ENCODE measurements at regions not wholly inside any gene's neighbourhood (a gene's known extent, or its start where the extent isn't known, plus 50 kb on each side); places are given as distances from the start of the nearest gene placed in this dataset.

- Histone ChIP-seq H3K36me3 (ENCODE audit: insufficient read depth, low read length) (no peaks in the 10 kb centered on the region), H2AFZ (ENCODE audit: low read length) (no peak overlapping the region), H3K4me1 (ENCODE audit: insufficient read depth, low read length, poor library complexity, severe bottlenecking) (no peaks in the 10 kb centered on the region), H3K4me2 (ENCODE audit: low read depth, low read length, poor library complexity, severe bottlenecking) (no peak overlapping the region), H3K9ac (ENCODE audit: low read depth, low read length, poor library complexity, severe bottlenecking) (no peak overlapping the region), H3K79me2 (ENCODE audit: insufficient read depth, low read length) (no peaks in the 10 kb centered on the region), H3K9me3 (ENCODE audit: insufficient read depth, low read depth, low read length) (no peaks in the 10 kb centered on the region), H3K9me2 (replicated peaks; ENCODE audit: low read depth, low read length) (no peaks in the 10 kb centered on the region), H3F3A (ENCODE audit: low read depth) (no peaks in the 10 kb centered on the region), H3K4me3 (ENCODE audit: low read length, poor library complexity, severe bottlenecking) (no peak overlapping the region), H3K27me3 (ENCODE audit: insufficient read depth, low read length, poor library complexity, severe bottlenecking) (no peaks in the 10 kb centered on the region), H4K20me1 (ENCODE audit: insufficient read depth, low read length, poor library complexity, severe bottlenecking) (no peaks in the 10 kb centered on the region)
- TF ChIP-seq CTCF (conservative IDR thresholded peaks at IDR 0.05; ENCODE audit: low read length), result no peak
Observed at GRCh38 chr2:5253263-5253662, 438.9 kb upstream of the SOX11 start.

GRCh38 chr2:5254791-5255332 is 437.3 kb upstream of the SOX11 start:
- Histone ChIP-seq H3K36me3 (ENCODE audit: insufficient read depth, low read length) (no peaks in the 10 kb centered on the region), H4K20me1 (ENCODE audit: insufficient read depth, low read length, poor library complexity, severe bottlenecking) (no peaks in the 10 kb centered on the region), H3F3A (ENCODE audit: low read depth) (no peaks in the 10 kb centered on the region), H3K79me2 (ENCODE audit: insufficient read depth, low read length) (no peaks in the 10 kb centered on the region), H3K9ac (ENCODE audit: low read depth, low read length, poor library complexity, severe bottlenecking) (no peak overlapping the region), H3K4me1 (ENCODE audit: insufficient read depth, low read length, poor library complexity, severe bottlenecking) (no peaks in the 10 kb centered on the region), H3K9me2 (replicated peaks; ENCODE audit: low read depth, low read length) (no peaks in the 10 kb centered on the region), H3K4me2 (ENCODE audit: low read depth, low read length, poor library complexity, severe bottlenecking) (no peak overlapping the region), H3K27me3 (ENCODE audit: insufficient read depth, low read length, poor library complexity, severe bottlenecking) (no peaks in the 10 kb centered on the region), H3K4me3 (ENCODE audit: low read length, poor library complexity, severe bottlenecking) (no peak overlapping the region), H2AFZ (ENCODE audit: low read length) (no peak overlapping the region), H3K9me3 (ENCODE audit: insufficient read depth, low read depth, low read length) (no peaks in the 10 kb centered on the region)
- TF ChIP-seq EZH2phosphoT487 (IDR thresholded peaks at IDR 0.05; ENCODE audit: borderline replicate concordance), result no peak
- TF ChIP-seq CTCF (conservative IDR thresholded peaks at IDR 0.05; ENCODE audit: low read length), result no peak

GRCh38 chr2:5263291-5263690 is 428.9 kb upstream of the SOX11 start:
- Histone ChIP-seq H3K36me3 (ENCODE audit: insufficient read depth, low read length) (no peaks in the 10 kb centered on the region), H3K9me3 (ENCODE audit: insufficient read depth, low read depth, low read length) (no peaks in the 10 kb centered on the region), H3K79me2 (ENCODE audit: insufficient read depth, low read length) (no peaks in the 10 kb centered on the region)

More at GRCh38 chr2:5263291-5263690, 428.9 kb upstream of the SOX11 start:
- Histone ChIP-seq H3K4me2 (ENCODE audit: low read depth, low read length, poor library complexity, severe bottlenecking) (no peak overlapping the region), H3K4me1 (ENCODE audit: insufficient read depth, low read length, poor library complexity, severe bottlenecking) (no peaks in the 10 kb centered on the region), H3K27me3 (ENCODE audit: insufficient read depth, low read length, poor library complexity, severe bottlenecking) (no peaks in the 10 kb centered on the region), H3K4me3 (ENCODE audit: low read length, poor library complexity, severe bottlenecking) (no peak overlapping the region), H4K20me1 (ENCODE audit: insufficient read depth, low read length, poor library complexity, severe bottlenecking) (no peaks in the 10 kb centered on the region), H3K9me2 (replicated peaks; ENCODE audit: low read depth, low read length) (no peaks in the 10 kb centered on the region), H3K9ac (ENCODE audit: low read depth, low read length, poor library complexity, severe bottlenecking) (no peak overlapping the region), H2AFZ (ENCODE audit: low read length) (no peak overlapping the region), H3F3A (ENCODE audit: low read depth) (no peaks in the 10 kb centered on the region)
- no peak for TF ChIP-seq CTCF (conservative IDR thresholded peaks at IDR 0.05; ENCODE audit: low read length)
- TF ChIP-seq EZH2phosphoT487 (IDR thresholded peaks at IDR 0.05; ENCODE audit: borderline replicate concordance), result no peak
